ENCODE measurements at regions not wholly inside any gene's neighbourhood (a gene's known extent, or its start where the extent isn't known, plus 50 kb on each side); places are given as distances from the start of the nearest gene placed in this dataset.

DNA sequence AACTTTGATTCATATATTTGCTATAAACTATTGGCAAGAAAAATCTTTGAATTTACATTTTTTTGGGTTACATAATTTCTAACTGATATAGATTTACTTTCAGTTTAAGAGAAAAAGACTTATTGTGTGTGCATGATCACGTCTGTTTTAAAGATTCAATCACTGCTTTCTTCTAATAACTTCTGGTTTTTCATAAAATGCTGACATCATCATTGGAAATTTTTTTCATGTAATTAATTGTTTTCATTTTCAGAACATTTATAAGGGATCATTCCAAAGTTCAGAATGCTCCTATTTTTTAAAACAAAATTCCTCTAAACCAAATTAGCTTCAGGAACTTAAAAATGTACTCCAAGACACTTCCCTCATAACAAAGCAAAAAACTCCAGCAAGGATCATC, 500.7 kb upstream of the GBE1 start:
- TF ChIP-seq EZH2 (optimal IDR thresholded peaks at IDR 0.05; ENCODE audit: low read depth, low read length) (no peak), EZH2phosphoT487 (IDR thresholded peaks at IDR 0.05; ENCODE audit: low read length) (no peak), CTCF (IDR thresholded peaks at IDR 0.05; ENCODE audit: low read length) (no peak)
- no peaks in the 10 kb centered on the region for H3K36me3 ChIP-seq (replicated peaks; ENCODE audit: insufficient read depth, low read length)
- H3K9me3 ChIP-seq (replicated peaks; ENCODE audit: insufficient read depth, low read length), result no peaks in the 10 kb centered on the region
- H2AFZ ChIP-seq (ENCODE audit: low read length), result no peak overlapping the region
- H3K9ac ChIP-seq (ENCODE audit: low read length), result no peak overlapping the region
- H4K20me1 ChIP-seq (ENCODE audit: insufficient read depth, low read length), result no peaks in the 10 kb centered on the region; the same call in 1 of the 2 replicates
- H3K9me2 ChIP-seq (replicated peaks; ENCODE audit: insufficient read depth, low read length), result no peaks in the 10 kb centered on the region
- H3K27ac ChIP-seq (ENCODE audit: low read length), result no peak overlapping the region
- no peaks in the 10 kb centered on the region for H3K4me1 ChIP-seq (ENCODE audit: low read length)
- H3F3A ChIP-seq (ENCODE audit: insufficient read depth, low read length), result no peaks in the 10 kb centered on the region
- no peaks in the 10 kb centered on the region for H3K27me3 ChIP-seq (replicated peaks; ENCODE audit: insufficient read depth, low read length)
- no peak overlapping the region for H3K4me3 ChIP-seq (ENCODE audit: low read length)
- H3K79me2 ChIP-seq (ENCODE audit: low read length), result no peaks in the 10 kb centered on the region
- DNase-seq, result no peak
- no peak overlapping the region for H3K4me2 ChIP-seq (ENCODE audit: low read depth, low read length)

GRCh38 chr3:82261637-82262036, 500.2 kb upstream of the GBE1 start:
- Histone ChIP-seq H3K79me2 (ENCODE audit: low read length) (no peaks in the 10 kb centered on the region), H3K4me2 (ENCODE audit: low read depth, low read length) (no peak overlapping the region), H3K4me1 (ENCODE audit: low read length) (no peaks in the 10 kb centered on the region), H3K4me3 (ENCODE audit: low read length) (no peak overlapping the region), H2AFZ (ENCODE audit: low read length) (no peak overlapping the region), H3K9me2 (replicated peaks; ENCODE audit: insufficient read depth, low read length) (no peaks in the 10 kb centered on the region), H3F3A (ENCODE audit: insufficient read depth, low read length) (no peaks in the 10 kb centered on the region), H3K27ac (ENCODE audit: low read length) (no peak overlapping the region), H3K27me3 (replicated peaks; ENCODE audit: insufficient read depth, low read length) (no peaks in the 10 kb centered on the region), H3K36me3 (replicated peaks; ENCODE audit: insufficient read depth, low read length) (no peaks in the 10 kb centered on the region), H4K20me1 (ENCODE audit: insufficient read depth, low read length) (no peaks in the 10 kb centered on the region; the same call in 1 of the 2 replicates), H3K9ac (ENCODE audit: low read length) (no peak overlapping the region), H3K9me3 (replicated peaks; ENCODE audit: insufficient read depth, low read length) (no peaks in the 10 kb centered on the region)
- no peak for TF ChIP-seq CTCF (IDR thresholded peaks at IDR 0.05; ENCODE audit: low read length)
- TF ChIP-seq EZH2 (optimal IDR thresholded peaks at IDR 0.05; ENCODE audit: low read depth, low read length), result no peak
- TF ChIP-seq EZH2phosphoT487 (IDR thresholded peaks at IDR 0.05; ENCODE audit: low read length), result no peak
- no peak for DNase-seq

DNA sequence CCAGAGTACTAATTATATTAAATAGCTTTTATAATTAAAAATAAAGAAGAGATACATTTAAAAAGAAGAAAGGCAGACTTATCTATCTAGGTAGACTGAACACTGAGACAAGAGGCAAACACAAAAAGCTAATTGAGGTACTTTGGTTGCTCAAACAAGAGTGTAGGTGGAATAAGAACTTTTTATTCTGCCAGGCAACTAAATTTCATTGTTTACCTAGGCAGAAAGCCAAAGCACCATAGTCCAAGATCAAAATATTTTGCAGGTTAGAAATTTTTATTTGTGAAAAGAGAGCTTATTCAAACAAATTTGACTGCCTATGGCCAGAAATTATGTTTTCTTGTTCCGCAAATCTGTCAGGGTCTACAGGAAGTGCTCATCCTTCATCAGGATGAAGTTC, 499.6 kb upstream of the GBE1 start:
- no peaks in the 10 kb centered on the region for H3F3A ChIP-seq (ENCODE audit: insufficient read depth, low read length)
- no peak for DNase-seq
- no peaks in the 10 kb centered on the region for H3K9me2 ChIP-seq (replicated peaks; ENCODE audit: insufficient read depth, low read length)
- no peaks in the 10 kb centered on the region for H3K36me3 ChIP-seq (replicated peaks; ENCODE audit: insufficient read depth, low read length)
- H3K9ac ChIP-seq (ENCODE audit: low read length), result no peak overlapping the region
- H3K79me2 ChIP-seq (ENCODE audit: low read length), result no peaks in the 10 kb centered on the region
- no peaks in the 10 kb centered on the region; the same call in 1 of the 2 replicates for H4K20me1 ChIP-seq (ENCODE audit: insufficient read depth, low read length)
- no peaks in the 10 kb centered on the region for H3K9me3 ChIP-seq (replicated peaks; ENCODE audit: insufficient read depth, low read length)
- H3K27me3 ChIP-seq (replicated peaks; ENCODE audit: insufficient read depth, low read length), result no peaks in the 10 kb centered on the region
- no peak for TF ChIP-seq EZH2phosphoT487 (IDR thresholded peaks at IDR 0.05; ENCODE audit: low read length)
- no peak for TF ChIP-seq EZH2 (optimal IDR thresholded peaks at IDR 0.05; ENCODE audit: low read depth, low read length)
- TF ChIP-seq CTCF (IDR thresholded peaks at IDR 0.05; ENCODE audit: low read length), result no peak
- no peak overlapping the region for H2AFZ ChIP-seq (ENCODE audit: low read length)
- no peak overlapping the region for H3K4me2 ChIP-seq (ENCODE audit: low read depth, low read length)
- no peaks in the 10 kb centered on the region for H3K4me1 ChIP-seq (ENCODE audit: low read length)
- H3K27ac ChIP-seq (ENCODE audit: low read length), result no peak overlapping the region
- H3K4me3 ChIP-seq (ENCODE audit: low read length), result no peak overlapping the region

Measured in MM.1S (cell line).